DND-41 (cell line): ENCODE measurements at regions not wholly inside any gene's neighbourhood (a gene's known extent, or its start where the extent isn't known, plus 50 kb on each side); places are given as distances from the start of the nearest gene placed in this dataset.

Source experiments
- ATAC-seq: fragments of 200-7000 bp; cut with Tn5 transposase; 3 replicates; pipeline ENCODE4 v1.9.1; 2021; ENCODE audit warnings: low read depth; ENCODE audit not compliant: insufficient read depth
- DNase-seq: peaks from one replicate; pipeline ENCODE4 v3.0.0-alpha.2; 2020
- H2AFZ ChIP-seq: 2 replicates; pipeline ENCODE4 v1.6.0; 2012; ENCODE audit warnings: low read depth, low read length
- H3K27ac ChIP-seq: 2 replicates; pipeline ENCODE4 v1.5.1; 2012; ENCODE audit warnings: low read length, inconsistent platforms
- H3K27me3 ChIP-seq: fragments of 200-600 bp; sonication (generic); 2 replicates; pipeline ENCODE4 v1.6.0; 2012; ENCODE audit warnings: low read length, mild to moderate bottlenecking, inconsistent platforms; ENCODE audit not compliant: insufficient read depth, poor library complexity
- H3K36me3 ChIP-seq: 2 replicates; pipeline ENCODE4 v1.5.1; 2012; ENCODE audit warnings: low read length, inconsistent platforms; ENCODE audit not compliant: insufficient read depth
- H3K4me1 ChIP-seq: 2 replicates; pipeline ENCODE4 v1.5.1; 2012; ENCODE audit warnings: mild to moderate bottlenecking, low read length; ENCODE audit not compliant: insufficient read depth
- H3K4me2 ChIP-seq: 2 replicates; pipeline ENCODE4 v1.6.0; 2012; ENCODE audit warnings: mild to moderate bottlenecking, moderate library complexity, low read length, inconsistent platforms; ENCODE audit not compliant: insufficient read depth
- H3K4me3 ChIP-seq, 2 experiments: fragments of 200-600 bp in 1 of 2; shearing (Covaris generic) in 1 of 2; 2 replicates each; pipeline ENCODE4 v1.5.1; 2012 to 2016; ENCODE audit warnings: inconsistent platforms in 2 of 2, low read length in 2 of 2, mild to moderate bottlenecking in 2 of 2, low read depth in 1 of 2, moderate library complexity in 1 of 2
- H3K79me2 ChIP-seq: 2 replicates; pipeline ENCODE4 v1.6.0; 2012; ENCODE audit warnings: low read length, inconsistent platforms; ENCODE audit not compliant: insufficient read depth
- H3K9ac ChIP-seq: 2 replicates; pipeline ENCODE4 v1.6.0; 2012; ENCODE audit warnings: low read depth, mild to moderate bottlenecking, inconsistent platforms, low read length, moderate library complexity
- H3K9me3 ChIP-seq: 2 replicates; pipeline ENCODE4 v1.5.1; 2012; ENCODE audit warnings: low read length, moderate library complexity, mild to moderate bottlenecking, inconsistent platforms; ENCODE audit not compliant: insufficient read depth, severe bottlenecking
- H4K20me1 ChIP-seq: 2 replicates; pipeline ENCODE4 v1.6.0; 2012; ENCODE audit warnings: low read length; ENCODE audit not compliant: insufficient read depth
- EZH2 ChIP-seq: IDR thresholded peaks from 3 replicates; pipeline ENCODE4 v1.6.1; 2012; ENCODE audit warnings: borderline replicate concordance, low read depth, mild to moderate bottlenecking, moderate library complexity, low read length, inconsistent platforms; ENCODE audit not compliant: severe bottlenecking
- TF ChIP-seq, protein P1 (sequence below): IDR thresholded peaks from 2 replicates; pipeline ENCODE4 v1.5.1; 2012; ENCODE audit warnings: borderline replicate concordance, low read length, moderate library complexity, mild to moderate bottlenecking; ENCODE audit not compliant: poor library complexity, severe bottlenecking; ENCODE audit errors: extremely low read depth

DNA sequence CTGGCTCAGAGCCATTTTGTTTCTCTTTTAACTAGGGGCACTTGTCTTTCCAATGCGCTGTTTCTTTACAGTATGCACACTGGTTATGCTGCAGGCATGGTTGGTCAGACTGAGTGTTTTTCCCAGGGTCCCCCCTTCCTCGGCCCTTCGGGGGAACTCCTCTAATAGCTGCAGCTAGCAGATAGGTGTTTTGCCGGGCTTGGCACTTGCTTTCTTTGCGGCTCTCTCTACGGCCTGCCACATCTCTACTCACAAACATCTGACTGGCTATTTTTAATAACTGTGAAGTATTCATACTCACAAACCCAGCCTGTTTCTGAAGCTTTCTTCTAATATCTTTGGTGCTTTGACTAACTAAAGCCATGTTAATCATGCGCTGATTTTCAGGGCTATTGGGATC lies 89.4 kb downstream of the SLC25A15 start:
- Histone ChIP-seq H3K79me2 (no peaks in the 10 kb centered on the region), H4K20me1 (no peaks in the 10 kb centered on the region), H3K4me2 (no peak overlapping the region), H3K27me3 (no peaks in the 10 kb centered on the region), H3K4me1 (peaks cover 6% of the 10 kb centered on the region; the same call in 1 of the 2 replicates), H3K27ac (no peak overlapping the region), H3K4me3 (no peak overlapping the region), H3K9me3 (peaks cover 54% of the 10 kb centered on the region), H3K36me3 (peaks cover 49% of the 10 kb centered on the region), H2AFZ (no peak overlapping the region), H3K9ac (no peak overlapping the region)
- ATAC-seq (no peak), DNase-seq (no peak)
- no peak for TF ChIP-seq EZH2
- TF ChIP-seq, protein P1, sequence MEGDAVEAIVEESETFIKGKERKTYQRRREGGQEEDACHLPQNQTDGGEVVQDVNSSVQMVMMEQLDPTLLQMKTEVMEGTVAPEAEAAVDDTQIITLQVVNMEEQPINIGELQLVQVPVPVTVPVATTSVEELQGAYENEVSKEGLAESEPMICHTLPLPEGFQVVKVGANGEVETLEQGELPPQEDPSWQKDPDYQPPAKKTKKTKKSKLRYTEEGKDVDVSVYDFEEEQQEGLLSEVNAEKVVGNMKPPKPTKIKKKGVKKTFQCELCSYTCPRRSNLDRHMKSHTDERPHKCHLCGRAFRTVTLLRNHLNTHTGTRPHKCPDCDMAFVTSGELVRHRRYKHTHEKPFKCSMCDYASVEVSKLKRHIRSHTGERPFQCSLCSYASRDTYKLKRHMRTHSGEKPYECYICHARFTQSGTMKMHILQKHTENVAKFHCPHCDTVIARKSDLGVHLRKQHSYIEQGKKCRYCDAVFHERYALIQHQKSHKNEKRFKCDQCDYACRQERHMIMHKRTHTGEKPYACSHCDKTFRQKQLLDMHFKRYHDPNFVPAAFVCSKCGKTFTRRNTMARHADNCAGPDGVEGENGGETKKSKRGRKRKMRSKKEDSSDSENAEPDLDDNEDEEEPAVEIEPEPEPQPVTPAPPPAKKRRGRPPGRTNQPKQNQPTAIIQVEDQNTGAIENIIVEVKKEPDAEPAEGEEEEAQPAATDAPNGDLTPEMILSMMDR = no peak
